Vagina (tissue), 2 donors: ENCODE measurements at regions not wholly inside any gene's neighbourhood (a gene's known extent, or its start where the extent isn't known, plus 50 kb on each side); places are given as distances from the start of the nearest gene placed in this dataset.

ENCODE experiments used
- CTCF ChIP-seq, 3 experiments: fragments of 450-650 bp in 2 of 3; fragments of 200-600 bp in 1 of 3; sonication (generic) in 1 of 3; IDR thresholded peaks; one replicate each; pipeline ENCODE4 v1.5.1; 2017 to 2019; ENCODE audit warnings: antibody characterized with exemption in 3 of 3, mild to moderate bottlenecking in 2 of 3, moderate library complexity in 2 of 3
- POLR2A ChIP-seq, 2 donors: fragments of 450-650 bp; IDR thresholded peaks; one replicate each; pipeline ENCODE4 v1.6.1; 2017; ENCODE audit warnings: antibody characterized with exemption in 2 of 2, mild to moderate bottlenecking in 2 of 2, moderate library complexity in 2 of 2

GRCh38 chr1:95325349-95325748, 91.3 kb downstream of the RWDD3 start:
- no peak for TF ChIP-seq CTCF (IDR thresholded peaks at IDR 0.05)
- TF ChIP-seq POLR2A (IDR thresholded peaks at IDR 0.05) = no peak
